HCT116 (cell line): ENCODE measurements at regions not wholly inside any gene's neighbourhood (a gene's known extent, or its start where the extent isn't known, plus 50 kb on each side); places are given as distances from the start of the nearest gene placed in this dataset.

ENCODE experiments used
- ATAC-seq: fragments of 200-7000 bp; cut with Tn5 transposase; 2 replicates; pipeline ENCODE4 v1.9.1; 2020; ENCODE audit warnings: mild to moderate bottlenecking, moderate library complexity
- BruUV-seq: library from RNA; stranded (reverse); fragments of 400-500 nt; replicated peaks from 2 replicates; lab custom pipeline; 2021; lab: Mats Ljungman, UMichigan
- CTCF ChIA-PET: fragments of 300-600 bp; sonication (Branson Sonifier 250); formaldehyde crosslinking; loops from one replicate; lab custom pipeline; 2021; ENCODE audit warnings: antibody characterized with exemption; lab: Charles Lee
- POLR2A ChIA-PET: fragments of 300-600, 350-600 bp; sonication (Branson Sonifier 250); formaldehyde crosslinking; loops from one replicate; lab custom pipeline; 2021; ENCODE audit warnings: antibody characterized with exemption; lab: Charles Lee
- RAD21 ChIA-PET, 2 experiments: fragments of 300-600 bp; sonication (Branson Sonifier 250); formaldehyde crosslinking; loops; one replicate each; lab custom pipeline; 2023; ENCODE audit warnings: low total read pairs in 2 of 2; ENCODE audit not compliant: uncharacterized antibody in 2 of 2, unreplicated experiment in 2 of 2, low non-redundant PET in 1 of 2; lab: Charles Lee
- DNase-seq: peaks from one replicate; pipeline ENCODE4 v3.0.0-alpha.2; 2010; ENCODE audit warnings: low read depth, low spot score
- H2AFZ ChIP-seq: fragments of 200-600 bp; shearing (Covaris generic), sonication (generic); 2 replicates; pipeline ENCODE4 v1.6.1; 2017; ENCODE audit warnings: low read depth, mixed run types, mixed read lengths, antibody characterized with exemption, low read length; ENCODE audit not compliant: poor library complexity, severe bottlenecking
- H3K27ac ChIP-seq: 2 replicates; pipeline ENCODE4 v1.5.1; 2012; ENCODE audit warnings: low read depth, low read length
- H3K27me3 ChIP-seq: fragments of 200-600 bp; sonication (generic); 2 replicates; pipeline ENCODE4 v1.6.1; 2016; ENCODE audit warnings: mixed run types, low read length, mixed read lengths; ENCODE audit not compliant: insufficient read depth
- H3K36me3 ChIP-seq, 2 experiments: fragments of 200-500 bp in 1 of 2; fragments of 200-600 bp in 1 of 2; sonication (Bioruptor generic) in 1 of 2; sonication (generic) in 1 of 2; 2 replicates each; pipeline versions ENCODE4 v1.5.1 to v1.6.1; 2014 to 2016; ENCODE audit warnings: low read length in 2 of 2, inconsistent platforms in 1 of 2, mixed read lengths in 1 of 2, mixed run types in 1 of 2; ENCODE audit not compliant: insufficient read depth in 2 of 2, control insufficient read depth in 1 of 2
- H3K4me1 ChIP-seq, 2 experiments: fragments of 200-600 bp in 1 of 2; sonication (generic) in 1 of 2; 2 replicates each; pipeline versions ENCODE4 v1.5.1 to v1.6.1; 2012 to 2017; ENCODE audit warnings: low read length in 2 of 2, inconsistent platforms in 1 of 2, mild to moderate bottlenecking in 1 of 2, mixed read lengths in 1 of 2, mixed run types in 1 of 2, moderate library complexity in 1 of 2; ENCODE audit not compliant: insufficient read depth in 2 of 2, control insufficient read depth in 1 of 2
- H3K4me2 ChIP-seq: fragments of 200-600 bp; sonication (generic); 2 replicates; pipeline ENCODE4 v1.6.1; 2017; ENCODE audit warnings: mixed run types, low read length, mixed read lengths
- H3K4me3 ChIP-seq, 2 experiments: fragments of 200-600 bp in 1 of 2; sonication (generic) in 1 of 2; replicated peaks in 1 of 2; 2 replicates each; pipeline ENCODE4 v1.5.1; 2011 to 2016; ENCODE audit warnings: low read length in 2 of 2, control low read depth in 1 of 2, low read depth in 1 of 2, mild to moderate bottlenecking in 1 of 2, mixed read lengths in 1 of 2, mixed run types in 1 of 2
- H3K79me2 ChIP-seq: fragments of 200-600 bp; sonication (generic); 2 replicates; pipeline ENCODE4 v1.6.1; 2017; ENCODE audit warnings: mild to moderate bottlenecking, mixed run types, low read length, moderate library complexity, mixed read lengths; ENCODE audit not compliant: insufficient read depth
- H3K9ac ChIP-seq: fragments of 200-600 bp; sonication (generic); 2 replicates; pipeline ENCODE4 v1.6.1; 2016; ENCODE audit warnings: low read length, mixed read lengths
- H3K9me2 ChIP-seq: fragments of 200-600 bp; sonication (generic), shearing (Covaris generic); 2 replicates; pipeline ENCODE4 v1.6.1; 2017; ENCODE audit warnings: mixed run types, mild to moderate bottlenecking, moderate library complexity; ENCODE audit not compliant: insufficient read depth
- H3K9me3 ChIP-seq, 2 experiments: fragments of 200-500 bp in 1 of 2; fragments of 200-600 bp in 1 of 2; sonication (Bioruptor generic) in 1 of 2; sonication (generic) in 1 of 2; 2 replicates each; pipeline ENCODE4 v1.6.1; 2014 to 2017; ENCODE audit warnings: low read length in 2 of 2, mixed read lengths in 2 of 2, inconsistent platforms in 1 of 2, low read depth in 1 of 2, mild to moderate bottlenecking in 1 of 2, mixed run types in 1 of 2, moderate library complexity in 1 of 2; ENCODE audit not compliant: control insufficient read depth in 1 of 2, insufficient read depth in 1 of 2
- H4K20me1 ChIP-seq: fragments of 200-600 bp; sonication (generic), shearing (Covaris generic); 2 replicates; pipeline ENCODE4 v1.6.1; 2017; ENCODE audit warnings: mixed run types, mild to moderate bottlenecking, moderate library complexity; ENCODE audit not compliant: insufficient read depth
- ATF3 ChIP-seq: IDR thresholded peaks from 2 replicates; pipeline ENCODE4 v1.6.1; 2012
- EZH2phosphoT487 ChIP-seq: fragments of 200-600 bp; IDR thresholded peaks from 2 replicates; pipeline ENCODE4 v1.6.1; 2018; ENCODE audit warnings: antibody characterized with exemption, borderline replicate concordance
- FOSL1 ChIP-seq: IDR thresholded peaks from 2 replicates; pipeline ENCODE4 v1.6.1; 2012; ENCODE audit warnings: low read depth
- POLR2AphosphoS5 ChIP-seq: IDR thresholded peaks from 2 replicates; pipeline ENCODE4 v1.6.1; 2011; ENCODE audit warnings: mild to moderate bottlenecking, low read depth, low read length, moderate library complexity
- RAD21 ChIP-seq: IDR thresholded peaks from 2 replicates; pipeline ENCODE4 v1.6.1; 2012; ENCODE audit warnings: low read depth, mild to moderate bottlenecking
- SP1 ChIP-seq: IDR thresholded peaks from 2 replicates; pipeline ENCODE4 v1.6.1; 2012; ENCODE audit warnings: low read depth
- TCF7L2 ChIP-seq: IDR thresholded peaks from 2 replicates; pipeline ENCODE4 v1.7.0; 2011; ENCODE audit warnings: borderline replicate concordance, inconsistent platforms; ENCODE audit not compliant: insufficient read depth, insufficient read length; ENCODE audit errors: extremely low read depth
- YY1 ChIP-seq: IDR thresholded peaks from 2 replicates; pipeline ENCODE4 v1.6.1; 2011; ENCODE audit warnings: low read length, low read depth, moderate library complexity, mild to moderate bottlenecking; ENCODE audit not compliant: insufficient replicate concordance; ENCODE audit errors: extremely low read depth
- ZBTB33 ChIP-seq: IDR thresholded peaks from 2 replicates; pipeline ENCODE4 v1.6.1; 2011; ENCODE audit warnings: mild to moderate bottlenecking, low read length, moderate library complexity; ENCODE audit not compliant: insufficient replicate concordance; ENCODE audit errors: extremely low read depth
- ZFX ChIP-seq: fragments of 450-650 bp; IDR thresholded peaks from 2 replicates; pipeline ENCODE4 v1.6.1; 2017
- ZNF274 ChIP-seq: fragments of 200-500 bp; sonication (Bioruptor generic); IDR thresholded peaks from 2 replicates; pipeline ENCODE4 v1.6.1; 2014; ENCODE audit warnings: mild to moderate bottlenecking, low read depth, low read length, inconsistent platforms
- intact Hi-C: fragments of 100-400 bp; cut with micrococcal nuclease; formaldehyde crosslinking; loops from 2 replicates; pipeline ENCODE4 v1.10.0; 2022
- TF ChIP-seq, protein P1 (sequence below), 3 experiments: fragments of 200-600 bp in 1 of 3; sonication (generic) in 1 of 3; IDR thresholded peaks in 2 of 3; conservative IDR thresholded peaks in 1 of 3; 2 replicates each; pipeline ENCODE4 v1.5.1; 2012 to 2017; ENCODE audit warnings: low read depth in 2 of 3, low read length in 2 of 3, antibody characterized with exemption in 1 of 3, borderline replicate concordance in 1 of 3, control low read depth in 1 of 3, mild to moderate bottlenecking in 1 of 3, mixed read lengths in 1 of 3, mixed run types in 1 of 3, moderate library complexity in 1 of 3; ENCODE audit not compliant: insufficient read depth in 1 of 3

- Histone ChIP-seq H3K36me3 (no peaks in the 10 kb centered on the region), H3K4me2 (no peak overlapping the region), H3K9me2 (no peaks in the 10 kb centered on the region), H3K27me3 (no peaks in the 10 kb centered on the region), H3K9me3 (no peaks in the 10 kb centered on the region), H3K79me2 (no peaks in the 10 kb centered on the region), H3K4me1 (no peaks in the 10 kb centered on the region), H3K27ac (no peak overlapping the region), H2AFZ (no peak overlapping the region), H4K20me1 (no peaks in the 10 kb centered on the region)
- ChIA-PET POLR2A (no interaction called here), CTCF (interaction anchor here (0.6 to 1.5 kb wide), 4 partner anchors 8 to 180 kb away, joined by 3 to 6 read pairs (median 4); no protein-coding TSS in a partner anchor), RAD21 (no interaction called here)
- intact Hi-C loops, result loop anchor here (10.0 kb wide), 1 partner anchor 59 kb away; no protein-coding TSS in a partner anchor
- BruUV-seq, result no TSS peak
- no peak for ATAC-seq
- TF ChIP-seq FOSL1 (no peak), EZH2phosphoT487 (no peak), POLR2AphosphoS5 (no peak), SP1 (no peak), ATF3 (no peak), YY1 (no peak), TCF7L2 (no peak)
- TF ChIP-seq, all 23 proteins: peak for 0
- Histone ChIP-seq H3K4me3 (no peak overlapping the region), H3K9ac (no peak overlapping the region)
- DNase-seq, result no peak
Measured at GRCh38 chr16:85435700-85436099, 177.4 kb upstream of the GSE1 start.

DNA sequence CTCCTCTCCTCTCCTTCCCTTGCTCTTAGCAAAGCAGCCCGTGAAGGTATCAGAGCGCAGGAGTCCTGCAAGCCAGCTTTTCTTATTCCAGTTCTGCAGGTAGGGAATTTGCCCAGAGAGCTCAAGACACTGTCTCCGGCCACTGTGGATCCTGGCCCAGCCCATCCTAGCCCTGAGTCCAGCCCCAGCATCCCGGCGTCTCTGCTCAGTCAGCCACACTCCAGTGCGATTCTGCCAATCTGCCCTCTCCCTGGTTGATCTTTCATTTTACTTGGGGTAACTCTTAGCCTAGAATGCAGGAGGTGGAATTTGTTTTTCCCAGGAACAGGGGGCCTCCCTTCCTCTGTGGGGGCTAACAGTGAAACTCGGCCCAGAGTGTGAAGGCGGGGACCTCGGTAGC is 176.9 kb upstream of the GSE1 start:
- no peaks in the 10 kb centered on the region for H3K79me2 ChIP-seq
- RAD21 ChIA-PET, result no interaction called here
- no peaks in the 10 kb centered on the region for H3K9me3 ChIP-seq
- DNase-seq (no peak), ATAC-seq (no peak)
- intact Hi-C loops, result loop anchor here (10.0 kb wide), 1 partner anchor 59 kb away; no protein-coding TSS in a partner anchor
- H3K4me1 ChIP-seq, result no peaks in the 10 kb centered on the region
- no peaks in the 10 kb centered on the region for H3K9me2 ChIP-seq
- POLR2A ChIA-PET, result no interaction called here
- no peak overlapping the region for H3K27ac ChIP-seq
- no peak overlapping the region for H3K9ac ChIP-seq
- H3K27me3 ChIP-seq, result no peaks in the 10 kb centered on the region
- no peak overlapping the region for H3K4me2 ChIP-seq
- H3K4me3 ChIP-seq, result no peak overlapping the region
- BruUV-seq, result no TSS peak
- H4K20me1 ChIP-seq, result no peaks in the 10 kb centered on the region
- H3K36me3 ChIP-seq, result no peaks in the 10 kb centered on the region
- CTCF ChIA-PET, result interaction anchor here (0.6 to 1.5 kb wide), 4 partner anchors 8 to 180 kb away, joined by 3 to 6 read pairs (median 4); no protein-coding TSS in a partner anchor
- H2AFZ ChIP-seq, result no peak overlapping the region
- TF ChIP-seq ATF3 (no peak), ZBTB33 (no peak), ZFX (no peak), TCF7L2 (no peak), RAD21 (no peak), ZNF274 (no peak), FOSL1 (no peak)
- TF ChIP-seq, protein P1, sequence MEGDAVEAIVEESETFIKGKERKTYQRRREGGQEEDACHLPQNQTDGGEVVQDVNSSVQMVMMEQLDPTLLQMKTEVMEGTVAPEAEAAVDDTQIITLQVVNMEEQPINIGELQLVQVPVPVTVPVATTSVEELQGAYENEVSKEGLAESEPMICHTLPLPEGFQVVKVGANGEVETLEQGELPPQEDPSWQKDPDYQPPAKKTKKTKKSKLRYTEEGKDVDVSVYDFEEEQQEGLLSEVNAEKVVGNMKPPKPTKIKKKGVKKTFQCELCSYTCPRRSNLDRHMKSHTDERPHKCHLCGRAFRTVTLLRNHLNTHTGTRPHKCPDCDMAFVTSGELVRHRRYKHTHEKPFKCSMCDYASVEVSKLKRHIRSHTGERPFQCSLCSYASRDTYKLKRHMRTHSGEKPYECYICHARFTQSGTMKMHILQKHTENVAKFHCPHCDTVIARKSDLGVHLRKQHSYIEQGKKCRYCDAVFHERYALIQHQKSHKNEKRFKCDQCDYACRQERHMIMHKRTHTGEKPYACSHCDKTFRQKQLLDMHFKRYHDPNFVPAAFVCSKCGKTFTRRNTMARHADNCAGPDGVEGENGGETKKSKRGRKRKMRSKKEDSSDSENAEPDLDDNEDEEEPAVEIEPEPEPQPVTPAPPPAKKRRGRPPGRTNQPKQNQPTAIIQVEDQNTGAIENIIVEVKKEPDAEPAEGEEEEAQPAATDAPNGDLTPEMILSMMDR (IDR thresholded peaks at IDR 0.05 in 2 of 3, conservative IDR thresholded peaks at IDR 0.05 in 1 of 3; ENCODE audit: borderline replicate concordance in 1 of 3, insufficient read depth in 1 of 3, low read depth in 2 of 3, low read length in 2 of 3), result no peak
